ENCODE measurements at regions not wholly inside any gene's neighbourhood (a gene's known extent, or its start where the extent isn't known, plus 50 kb on each side); places are given as distances from the start of the nearest gene placed in this dataset.

- H3K9ac ChIP-seq, result no peak overlapping the region
- no peak for DNase-seq
- H3K4me2 ChIP-seq (ENCODE audit: unreplicated experiment), result no peak overlapping the region
- no peak overlapping the region for H3K27ac ChIP-seq
- H4K20me1 ChIP-seq (ENCODE audit: insufficient read depth), result no peaks in the 10 kb centered on the region
- H3K9me3 ChIP-seq (ENCODE audit: low read depth), result no peaks in the 10 kb centered on the region
- no peak overlapping the region for H3K4me3 ChIP-seq
- in situ Hi-C loops (cut with MboI), result no loop called here
- no peaks in the 10 kb centered on the region for H3K36me3 ChIP-seq (ENCODE audit: low read depth)
- H3K27me3 ChIP-seq (replicated peaks; ENCODE audit: insufficient read depth), result no peaks in the 10 kb centered on the region
- no peak overlapping the region for H2AFZ ChIP-seq
- TF ChIP-seq EZH2 (IDR thresholded peaks at IDR 0.05; ENCODE audit: insufficient read depth, poor library complexity, severe bottlenecking), result no peak
- TF ChIP-seq EZH2phosphoT487 (IDR thresholded peaks at IDR 0.05; ENCODE audit: insufficient read depth, low read depth), result no peak
- no peaks in the 10 kb centered on the region for H3F3A ChIP-seq (ENCODE audit: insufficient read depth)
- H3K79me2 ChIP-seq (ENCODE audit: insufficient read depth), result no peaks in the 10 kb centered on the region
- H3K4me1 ChIP-seq (ENCODE audit: insufficient read depth), result no peaks in the 10 kb centered on the region
- H3K9me2 ChIP-seq (ENCODE audit: insufficient read depth), result no peaks in the 10 kb centered on the region
Observed at GRCh38 chr12:61414470-61414869, 845.7 kb upstream of the USP15 start.

- Histone ChIP-seq H3K9ac (no peak overlapping the region), H3K4me1 (ENCODE audit: insufficient read depth) (no peaks in the 10 kb centered on the region), H3K79me2 (ENCODE audit: insufficient read depth) (no peaks in the 10 kb centered on the region), H3K4me3 (no peak overlapping the region), H3K9me2 (ENCODE audit: insufficient read depth) (no peaks in the 10 kb centered on the region), H3K27me3 (replicated peaks; ENCODE audit: insufficient read depth) (no peaks in the 10 kb centered on the region), H3K27ac (no peak overlapping the region), H4K20me1 (ENCODE audit: insufficient read depth) (no peaks in the 10 kb centered on the region), H3F3A (ENCODE audit: insufficient read depth) (no peaks in the 10 kb centered on the region), H3K4me2 (ENCODE audit: unreplicated experiment) (no peak overlapping the region), H2AFZ (no peak overlapping the region), H3K36me3 (ENCODE audit: low read depth) (no peaks in the 10 kb centered on the region), H3K9me3 (ENCODE audit: low read depth) (no peaks in the 10 kb centered on the region)
- DNase-seq, result no peak
- TF ChIP-seq EZH2phosphoT487 (IDR thresholded peaks at IDR 0.05; ENCODE audit: insufficient read depth, low read depth), result no peak
- TF ChIP-seq EZH2 (IDR thresholded peaks at IDR 0.05; ENCODE audit: insufficient read depth, poor library complexity, severe bottlenecking), result no peak
- in situ Hi-C loops (cut with MboI), result no loop called here
Observed at GRCh38 chr12:61422786-61423185, 837.4 kb upstream of the USP15 start.

- H2AFZ ChIP-seq, result no peak overlapping the region
- peak; percentile 4 for DNase-seq
- WGBS, 2 experiments (ENCODE audit: low coverage in 1 of 2, low lambda C conversion rate in 2 of 2, missing lambda C conversion rate in 2 of 2), result 0 to 3% methylated on average over 1 of the region's 1 CpG
- no peak overlapping the region for H3K27ac ChIP-seq
- no peaks in the 10 kb centered on the region for H3F3A ChIP-seq (ENCODE audit: insufficient read depth)
- no peaks in the 10 kb centered on the region for H3K4me1 ChIP-seq (ENCODE audit: insufficient read depth)
- no peaks in the 10 kb centered on the region for H3K27me3 ChIP-seq (replicated peaks; ENCODE audit: insufficient read depth)
- H3K4me3 ChIP-seq, result no peak overlapping the region
- no peaks in the 10 kb centered on the region for H3K79me2 ChIP-seq (ENCODE audit: insufficient read depth)
- in situ Hi-C loops (cut with MboI), result no loop called here
- H3K36me3 ChIP-seq (ENCODE audit: low read depth), result no peaks in the 10 kb centered on the region
- H3K9ac ChIP-seq, result no peak overlapping the region
- H3K9me3 ChIP-seq (ENCODE audit: low read depth), result no peaks in the 10 kb centered on the region
- no peaks in the 10 kb centered on the region for H4K20me1 ChIP-seq (ENCODE audit: insufficient read depth)
- H3K9me2 ChIP-seq (ENCODE audit: insufficient read depth), result no peaks in the 10 kb centered on the region
- TF ChIP-seq EZH2 (IDR thresholded peaks at IDR 0.05; ENCODE audit: insufficient read depth, poor library complexity, severe bottlenecking) (no peak), EZH2phosphoT487 (IDR thresholded peaks at IDR 0.05; ENCODE audit: insufficient read depth, low read depth) (no peak)
- H3K4me2 ChIP-seq (ENCODE audit: unreplicated experiment), result no peak overlapping the region
Observed at GRCh38 chr12:61452076-61452475, 808.1 kb upstream of the USP15 start.

GRCh38 chr12:61487728-61488127 lies 772.5 kb upstream of the USP15 start:
- H3K27me3 ChIP-seq (replicated peaks; ENCODE audit: insufficient read depth), result no peaks in the 10 kb centered on the region
- no peaks in the 10 kb centered on the region for H3K79me2 ChIP-seq (ENCODE audit: insufficient read depth)
- no peaks in the 10 kb centered on the region for H3K36me3 ChIP-seq (ENCODE audit: low read depth)
- no peak overlapping the region for H3K27ac ChIP-seq
- no peaks in the 10 kb centered on the region for H3K9me2 ChIP-seq (ENCODE audit: insufficient read depth)
- no peaks in the 10 kb centered on the region for H3F3A ChIP-seq (ENCODE audit: insufficient read depth)
- H3K4me3 ChIP-seq, result no peak overlapping the region
- no peak overlapping the region for H2AFZ ChIP-seq
- no peak for DNase-seq
- H3K9me3 ChIP-seq (ENCODE audit: low read depth), result no peaks in the 10 kb centered on the region
- no peak overlapping the region for H3K9ac ChIP-seq
- H3K4me2 ChIP-seq (ENCODE audit: unreplicated experiment), result no peak overlapping the region
- H3K4me1 ChIP-seq (ENCODE audit: insufficient read depth), result no peaks in the 10 kb centered on the region
- no peaks in the 10 kb centered on the region for H4K20me1 ChIP-seq (ENCODE audit: insufficient read depth)
- in situ Hi-C loops (cut with MboI), result no loop called here
- no peak for TF ChIP-seq EZH2phosphoT487 (IDR thresholded peaks at IDR 0.05; ENCODE audit: insufficient read depth, low read depth)
- TF ChIP-seq EZH2 (IDR thresholded peaks at IDR 0.05; ENCODE audit: insufficient read depth, poor library complexity, severe bottlenecking), result no peak
